ENCODE measurements at regions not wholly inside any gene's neighbourhood (a gene's known extent, or its start where the extent isn't known, plus 50 kb on each side); places are given as distances from the start of the nearest gene placed in this dataset.
"Not testable (repeated sequence)": the region's sequence is repeated elsewhere in the genome, so short reads cannot be mapped to it uniquely, and the experiment has no call there.

- H3K27ac ChIP-seq (ENCODE audit: low read depth, low read length, poor library complexity, severe bottlenecking), result no peak overlapping the region
- H3K4me3 ChIP-seq (ENCODE audit: low read depth, low read length, poor library complexity, severe bottlenecking), result no peak overlapping the region
- H3F3A ChIP-seq (ENCODE audit: insufficient read depth, low read length), result no peaks in the 10 kb centered on the region
- H2AFZ ChIP-seq (ENCODE audit: low read length), result no peak overlapping the region
- H3K36me3 ChIP-seq (ENCODE audit: insufficient read depth, low read length), result no peaks in the 10 kb centered on the region
- TF ChIP-seq CTCF (IDR thresholded peaks at IDR 0.05; ENCODE audit: low read length) (no peak), EZH2 (IDR thresholded peaks at IDR 0.05; ENCODE audit: borderline replicate concordance, low read length) (no peak)
- H3K27me3 ChIP-seq (ENCODE audit: insufficient read depth, low read length), result no peaks in the 10 kb centered on the region
- no peaks in the 10 kb centered on the region for H4K20me1 ChIP-seq (ENCODE audit: insufficient read depth, low read length)
- no peak overlapping the region for H3K9ac ChIP-seq (ENCODE audit: low read length)
- no peaks in the 10 kb centered on the region for H3K79me2 ChIP-seq (ENCODE audit: insufficient read depth, low read length)
- H3K4me2 ChIP-seq (ENCODE audit: low read length), result no peak overlapping the region
- no peaks in the 10 kb centered on the region for H3K4me1 ChIP-seq (ENCODE audit: insufficient read depth, low read length, severe bottlenecking)
- no peaks in the 10 kb centered on the region for H3K9me3 ChIP-seq (ENCODE audit: low read length)
- no peaks in the 10 kb centered on the region for H3K9me2 ChIP-seq (ENCODE audit: low read depth, low read length)
Observed at GRCh38 chr3:55252921-55253320, 234.2 kb downstream of the WNT5A start.

- not testable (repeated sequence) for H3K27me3 ChIP-seq (ENCODE audit: insufficient read depth, low read length); H3K9ac ChIP-seq (ENCODE audit: low read length); H4K20me1 ChIP-seq (ENCODE audit: insufficient read depth, low read length)
Observed at GRCh38 chr3:55249156-55249555, 237.9 kb downstream of the WNT5A start.

GRCh38 chr3:55247666-55248065 lies 239.4 kb downstream of the WNT5A start:
- no peak overlapping the region for H2AFZ ChIP-seq (ENCODE audit: low read length)
- H3F3A ChIP-seq (ENCODE audit: insufficient read depth, low read length), result no peaks in the 10 kb centered on the region
- no peaks in the 10 kb centered on the region for H3K9me2 ChIP-seq (ENCODE audit: low read depth, low read length)
- H3K27ac ChIP-seq (ENCODE audit: low read depth, low read length, poor library complexity, severe bottlenecking), result no peak overlapping the region
- H3K9ac ChIP-seq (ENCODE audit: low read length), result no peak overlapping the region
- no peaks in the 10 kb centered on the region for H3K79me2 ChIP-seq (ENCODE audit: insufficient read depth, low read length)
- no peak overlapping the region for H3K4me3 ChIP-seq (ENCODE audit: low read depth, low read length, poor library complexity, severe bottlenecking)
- no peaks in the 10 kb centered on the region for H3K9me3 ChIP-seq (ENCODE audit: low read length)
- no peaks in the 10 kb centered on the region for H4K20me1 ChIP-seq (ENCODE audit: insufficient read depth, low read length)
- no peak overlapping the region for H3K4me2 ChIP-seq (ENCODE audit: low read length)
- TF ChIP-seq EZH2 (IDR thresholded peaks at IDR 0.05; ENCODE audit: borderline replicate concordance, low read length) (no peak), CTCF (IDR thresholded peaks at IDR 0.05; ENCODE audit: low read length) (no peak)
- H3K4me1 ChIP-seq (ENCODE audit: insufficient read depth, low read length, severe bottlenecking), result no peaks in the 10 kb centered on the region
- no peaks in the 10 kb centered on the region for H3K36me3 ChIP-seq (ENCODE audit: insufficient read depth, low read length)
- no peaks in the 10 kb centered on the region for H3K27me3 ChIP-seq (ENCODE audit: insufficient read depth, low read length)

More at GRCh38 chr3:55249156-55249555, 237.9 kb downstream of the WNT5A start:
- not testable (repeated sequence) for H2AFZ ChIP-seq (ENCODE audit: low read length); H3K79me2 ChIP-seq (ENCODE audit: insufficient read depth, low read length); H3F3A ChIP-seq (ENCODE audit: insufficient read depth, low read length); H3K9me3 ChIP-seq (ENCODE audit: low read length); H3K36me3 ChIP-seq (ENCODE audit: insufficient read depth, low read length); H3K9me2 ChIP-seq (ENCODE audit: low read depth, low read length); H3K27ac ChIP-seq (ENCODE audit: low read depth, low read length, poor library complexity, severe bottlenecking); H3K4me1 ChIP-seq (ENCODE audit: insufficient read depth, low read length, severe bottlenecking); H3K4me3 ChIP-seq (ENCODE audit: low read depth, low read length, poor library complexity, severe bottlenecking); H3K4me2 ChIP-seq (ENCODE audit: low read length)

GRCh38 chr3:55246033-55246432 lies 241.1 kb downstream of the WNT5A start:
- Histone ChIP-seq H3K79me2 (ENCODE audit: insufficient read depth, low read length) (no peaks in the 10 kb centered on the region), H3K9me2 (ENCODE audit: low read depth, low read length) (no peaks in the 10 kb centered on the region), H3K9ac (ENCODE audit: low read length) (no peak overlapping the region), H4K20me1 (ENCODE audit: insufficient read depth, low read length) (no peaks in the 10 kb centered on the region), H2AFZ (ENCODE audit: low read length) (no peak overlapping the region), H3K36me3 (ENCODE audit: insufficient read depth, low read length) (no peaks in the 10 kb centered on the region), H3K4me3 (ENCODE audit: low read depth, low read length, poor library complexity, severe bottlenecking) (no peak overlapping the region), H3K27me3 (ENCODE audit: insufficient read depth, low read length) (no peaks in the 10 kb centered on the region), H3K4me1 (ENCODE audit: insufficient read depth, low read length, severe bottlenecking) (no peaks in the 10 kb centered on the region), H3K27ac (ENCODE audit: low read depth, low read length, poor library complexity, severe bottlenecking) (no peak overlapping the region), H3F3A (ENCODE audit: insufficient read depth, low read length) (no peaks in the 10 kb centered on the region), H3K4me2 (ENCODE audit: low read length) (no peak overlapping the region), H3K9me3 (ENCODE audit: low read length) (no peaks in the 10 kb centered on the region)
- TF ChIP-seq CTCF (IDR thresholded peaks at IDR 0.05; ENCODE audit: low read length) (no peak), EZH2 (IDR thresholded peaks at IDR 0.05; ENCODE audit: borderline replicate concordance, low read length) (no peak)

Data from OCI-LY1 (cell line).